ENCODE measurements at regions not wholly inside any gene's neighbourhood (a gene's known extent, or its start where the extent isn't known, plus 50 kb on each side); places are given as distances from the start of the nearest gene placed in this dataset.

GRCh38 chr17:77690271-77691161, 268.0 kb upstream of the TNRC6C start:
- Histone ChIP-seq H3K4me2 (ENCODE audit: low read depth, low read length, poor library complexity, severe bottlenecking) (no peak overlapping the region), H3K4me3 (ENCODE audit: insufficient read depth, low read length, poor library complexity, severe bottlenecking) (no peak overlapping the region)

GRCh38 chr17:77691216-77692085, 267.1 kb upstream of the TNRC6C start:
- no peak for TF ChIP-seq CTCF (IDR thresholded peaks at IDR 0.05; ENCODE audit: insufficient read depth, low read length, poor library complexity, severe bottlenecking)
- TF ChIP-seq EZH2phosphoT487 (conservative IDR thresholded peaks at IDR 0.05; ENCODE audit: low read length), result no peak
- Histone ChIP-seq H3K27me3 (ENCODE audit: low read length) (no peaks in the 10 kb centered on the region), H3K9ac (ENCODE audit: low read length) (no peak overlapping the region), H3K79me2 (ENCODE audit: insufficient read depth, low read length) (no peaks in the 10 kb centered on the region), H4K20me1 (ENCODE audit: low read depth, low read length) (no peaks in the 10 kb centered on the region), H3F3A (ENCODE audit: insufficient read depth) (no peaks in the 10 kb centered on the region), H3K27ac (ENCODE audit: low read depth, low read length) (no peak overlapping the region), H3K9me2 (replicated peaks; ENCODE audit: insufficient read depth, low read length) (no peaks in the 10 kb centered on the region), H3K36me3 (ENCODE audit: low read length) (no peaks in the 10 kb centered on the region), H3K4me2 (ENCODE audit: low read depth, low read length, poor library complexity, severe bottlenecking) (no peak overlapping the region), H3K9me3 (ENCODE audit: insufficient read depth, low read length) (no peaks in the 10 kb centered on the region), H3K4me3 (ENCODE audit: insufficient read depth, low read length, poor library complexity, severe bottlenecking) (no peak overlapping the region), H2AFZ (ENCODE audit: low read depth, low read length, severe bottlenecking) (no peak overlapping the region)

More at GRCh38 chr17:77690271-77691161, 268.0 kb upstream of the TNRC6C start:
- Histone ChIP-seq H4K20me1 (ENCODE audit: low read depth, low read length) (no peaks in the 10 kb centered on the region), H3K9ac (ENCODE audit: low read length) (no peak overlapping the region), H3F3A (ENCODE audit: insufficient read depth) (no peaks in the 10 kb centered on the region), H2AFZ (ENCODE audit: low read depth, low read length, severe bottlenecking) (no peak overlapping the region), H3K36me3 (ENCODE audit: low read length) (no peaks in the 10 kb centered on the region), H3K27ac (ENCODE audit: low read depth, low read length) (no peak overlapping the region), H3K9me3 (ENCODE audit: insufficient read depth, low read length) (no peaks in the 10 kb centered on the region), H3K27me3 (ENCODE audit: low read length) (no peaks in the 10 kb centered on the region), H3K79me2 (ENCODE audit: insufficient read depth, low read length) (no peaks in the 10 kb centered on the region), H3K9me2 (replicated peaks; ENCODE audit: insufficient read depth, low read length) (no peaks in the 10 kb centered on the region)
- TF ChIP-seq CTCF (IDR thresholded peaks at IDR 0.05; ENCODE audit: insufficient read depth, low read length, poor library complexity, severe bottlenecking) (no peak), EZH2phosphoT487 (conservative IDR thresholded peaks at IDR 0.05; ENCODE audit: low read length) (no peak)

GRCh38 chr17:77692571-77693161, 265.8 kb upstream of the TNRC6C start:
- Histone ChIP-seq H3K27ac (ENCODE audit: low read depth, low read length) (no peak overlapping the region), H3K4me3 (ENCODE audit: insufficient read depth, low read length, poor library complexity, severe bottlenecking) (no peak overlapping the region), H3K79me2 (ENCODE audit: insufficient read depth, low read length) (no peaks in the 10 kb centered on the region), H3K4me2 (ENCODE audit: low read depth, low read length, poor library complexity, severe bottlenecking) (no peak overlapping the region), H4K20me1 (ENCODE audit: low read depth, low read length) (no peaks in the 10 kb centered on the region), H3K27me3 (ENCODE audit: low read length) (no peaks in the 10 kb centered on the region), H3K9ac (ENCODE audit: low read length) (no peak overlapping the region), H3K9me3 (ENCODE audit: insufficient read depth, low read length) (no peaks in the 10 kb centered on the region), H2AFZ (ENCODE audit: low read depth, low read length, severe bottlenecking) (no peak overlapping the region), H3K36me3 (ENCODE audit: low read length) (no peaks in the 10 kb centered on the region), H3F3A (ENCODE audit: insufficient read depth) (no peaks in the 10 kb centered on the region), H3K9me2 (replicated peaks; ENCODE audit: insufficient read depth, low read length) (no peaks in the 10 kb centered on the region)
- TF ChIP-seq CTCF (IDR thresholded peaks at IDR 0.05; ENCODE audit: insufficient read depth, low read length, poor library complexity, severe bottlenecking) (no peak), EZH2phosphoT487 (conservative IDR thresholded peaks at IDR 0.05; ENCODE audit: low read length) (no peak)
